Omental fat pad (tissue), 3 donors: ENCODE measurements at regions not wholly inside any gene's neighbourhood (a gene's known extent, or its start where the extent isn't known, plus 50 kb on each side); places are given as distances from the start of the nearest gene placed in this dataset.

Experiments
- ATAC-seq: fragments of 150-250 bp; one replicate; pipeline ENCODE4 v1.9.1; 2016; ENCODE audit warnings: mild to moderate bottlenecking, moderate library complexity; ENCODE audit not compliant: low FRiP score
- DNase-seq: peaks from one replicate; pipeline ENCODE4 v3.0.0-alpha.2; 2019; ENCODE audit warnings: low spot score
- CTCF ChIP-seq, 3 donors: fragments of 450-650 bp; IDR thresholded peaks; one replicate each; pipeline ENCODE4 v1.5.1; 2016 to 2017; ENCODE audit warnings: antibody characterized with exemption in 3 of 3, mild to moderate bottlenecking in 3 of 3, moderate library complexity in 2 of 3

GRCh38 chr3:95302044-95302443 lies 1239.2 kb downstream of the NSUN3 start:
- DNase-seq (no peak), ATAC-seq (no peak)
- no peak for TF ChIP-seq CTCF (IDR thresholded peaks at IDR 0.05)

- DNase-seq (no peak), ATAC-seq (no peak)
- no peak for TF ChIP-seq CTCF (IDR thresholded peaks at IDR 0.05)
Observed at GRCh38 chr3:95310560-95310959, 1247.7 kb downstream of the NSUN3 start.

GRCh38 chr3:95311272-95311671 lies 1248.4 kb downstream of the NSUN3 start:
- TF ChIP-seq CTCF (IDR thresholded peaks at IDR 0.05): no peak
- ATAC-seq: no peak
- DNase-seq: no peak

- ATAC-seq: no peak
- no peak for TF ChIP-seq CTCF (IDR thresholded peaks at IDR 0.05)
Observed at GRCh38 chr3:95312650-95313049, 1249.8 kb downstream of the NSUN3 start.

GRCh38 chr3:95319921-95320494 lies 1257.1 kb downstream of the NSUN3 start:
- no peak for ATAC-seq
- DNase-seq: no peak
- TF ChIP-seq CTCF (IDR thresholded peaks at IDR 0.05): no peak

More at GRCh38 chr3:95312650-95313049, 1249.8 kb downstream of the NSUN3 start:
- no peak for DNase-seq

- no peak for TF ChIP-seq CTCF (IDR thresholded peaks at IDR 0.05)
- DNase-seq: no peak
- ATAC-seq: no peak
Observed at GRCh38 chr3:95327478-95327877, 1264.6 kb downstream of the NSUN3 start.

- TF ChIP-seq CTCF (IDR thresholded peaks at IDR 0.05): no peak
- ATAC-seq (no peak), DNase-seq (no peak)
Observed at GRCh38 chr3:95333826-95334225, 1271.0 kb downstream of the NSUN3 start.
